Upper lobe of left lung (tissue), 4 donors: ENCODE measurements at regions not wholly inside any gene's neighbourhood (a gene's known extent, or its start where the extent isn't known, plus 50 kb on each side); places are given as distances from the start of the nearest gene placed in this dataset.

Experiments used
- EP300 ChIP-seq, 4 donors: sonication (generic); formaldehyde crosslinking; IDR thresholded peaks; one replicate each; pipeline ENCODE4 v1.5.1; 2017; ENCODE audit warnings: antibody characterized with exemption in 4 of 4, control low read depth in 2 of 4
- POLR2A ChIP-seq, 4 donors: fragments of 450-650 bp; IDR thresholded peaks; one replicate each; pipeline ENCODE4 v1.5.1; 2016 to 2017; ENCODE audit warnings: antibody characterized with exemption in 4 of 4, mild to moderate bottlenecking in 2 of 4
- TF ChIP-seq, protein P1 (sequence below), 6 experiments: fragments of 450-650 bp in 4 of 6; fragments of 200-600 bp in 2 of 6; sonication (generic) in 2 of 6; IDR thresholded peaks; one replicate each; pipeline ENCODE4 v1.5.1; 2016 to 2019; ENCODE audit warnings: antibody characterized with exemption in 6 of 6

DNA sequence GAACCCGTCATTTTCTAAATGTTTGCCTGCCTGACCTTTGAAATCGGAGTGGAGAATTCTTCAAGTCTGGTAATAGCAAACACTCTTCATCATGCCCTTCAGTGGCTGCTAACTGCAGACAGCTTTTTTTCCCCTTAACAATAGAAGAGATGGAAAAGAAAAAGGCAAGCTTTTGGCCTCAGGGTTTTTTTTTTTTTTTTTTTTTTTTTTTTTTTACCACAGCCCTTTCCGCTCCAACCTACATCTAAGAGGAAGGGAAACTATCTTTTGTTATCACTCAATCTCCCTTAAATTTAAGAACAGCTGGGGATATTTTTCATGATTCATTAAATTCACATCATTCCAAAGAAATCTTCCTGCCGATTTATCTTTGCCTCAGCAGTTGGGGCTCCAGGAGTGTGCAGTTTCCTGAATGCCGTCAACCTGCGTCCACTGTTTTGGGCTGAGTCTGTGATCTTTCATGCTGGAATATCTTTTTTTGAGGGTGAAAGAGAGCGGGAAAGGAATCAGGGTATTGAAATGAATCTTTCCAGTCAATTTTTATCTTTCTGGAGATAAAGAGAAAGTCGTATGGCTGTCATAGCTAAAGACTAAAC, 144.5 kb upstream of the SMYD2 start:
- TF ChIP-seq, protein P1, sequence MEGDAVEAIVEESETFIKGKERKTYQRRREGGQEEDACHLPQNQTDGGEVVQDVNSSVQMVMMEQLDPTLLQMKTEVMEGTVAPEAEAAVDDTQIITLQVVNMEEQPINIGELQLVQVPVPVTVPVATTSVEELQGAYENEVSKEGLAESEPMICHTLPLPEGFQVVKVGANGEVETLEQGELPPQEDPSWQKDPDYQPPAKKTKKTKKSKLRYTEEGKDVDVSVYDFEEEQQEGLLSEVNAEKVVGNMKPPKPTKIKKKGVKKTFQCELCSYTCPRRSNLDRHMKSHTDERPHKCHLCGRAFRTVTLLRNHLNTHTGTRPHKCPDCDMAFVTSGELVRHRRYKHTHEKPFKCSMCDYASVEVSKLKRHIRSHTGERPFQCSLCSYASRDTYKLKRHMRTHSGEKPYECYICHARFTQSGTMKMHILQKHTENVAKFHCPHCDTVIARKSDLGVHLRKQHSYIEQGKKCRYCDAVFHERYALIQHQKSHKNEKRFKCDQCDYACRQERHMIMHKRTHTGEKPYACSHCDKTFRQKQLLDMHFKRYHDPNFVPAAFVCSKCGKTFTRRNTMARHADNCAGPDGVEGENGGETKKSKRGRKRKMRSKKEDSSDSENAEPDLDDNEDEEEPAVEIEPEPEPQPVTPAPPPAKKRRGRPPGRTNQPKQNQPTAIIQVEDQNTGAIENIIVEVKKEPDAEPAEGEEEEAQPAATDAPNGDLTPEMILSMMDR (IDR thresholded peaks at IDR 0.05) = no peak
- TF ChIP-seq POLR2A (IDR thresholded peaks at IDR 0.05) (no peak), EP300 (IDR thresholded peaks at IDR 0.05) (no peak)
